NCI-H2171 (cell line): ENCODE measurements at regions not wholly inside any gene's neighbourhood (a gene's known extent, or its start where the extent isn't known, plus 50 kb on each side); places are given as distances from the start of the nearest gene placed in this dataset.

ENCODE experiments used
- DNase-seq: peaks from one replicate; lab custom pipeline; 2025; lab: John Stamatoyannopoulos, UW

- DNase-seq = no peak
Observed at GRCh38 chr6:92377137-92377536, 1042.2 kb downstream of the EPHA7 start.

- DNase-seq = no peak
Observed at GRCh38 chr6:92376691-92377090, 1042.7 kb downstream of the EPHA7 start.

GRCh38 chr6:92371211-92372208, 1047.8 kb downstream of the EPHA7 start:
- DNase-seq = no peak

GRCh38 chr6:92369309-92369708, 1050.0 kb downstream of the EPHA7 start:
- DNase-seq = no peak

- DNase-seq = no peak
Observed at GRCh38 chr6:92364948-92365541, 1054.3 kb downstream of the EPHA7 start.

- no peak for DNase-seq
Observed at GRCh38 chr6:92363111-92363510, 1056.2 kb downstream of the EPHA7 start.

GRCh38 chr6:92362404-92362803, 1057.0 kb downstream of the EPHA7 start:
- no peak for DNase-seq

GRCh38 chr6:92361990-92362389, 1057.4 kb downstream of the EPHA7 start:
- no peak for DNase-seq

- no peak for DNase-seq
Observed at GRCh38 chr6:92354270-92354829, 1065.0 kb downstream of the EPHA7 start.

GRCh38 chr6:92352130-92352529, 1067.2 kb downstream of the EPHA7 start:
- no peak for DNase-seq

- no peak for DNase-seq
Observed at GRCh38 chr6:92341201-92341600, 1078.2 kb downstream of the EPHA7 start.

GRCh38 chr6:92339936-92340640, 1079.3 kb downstream of the EPHA7 start:
- DNase-seq = no peak

GRCh38 chr6:92337571-92337970, 1081.8 kb downstream of the EPHA7 start:
- no peak for DNase-seq

- no peak for DNase-seq
Observed at GRCh38 chr6:92329208-92329847, 1090.0 kb downstream of the EPHA7 start.

GRCh38 chr6:92315312-92315711, 1104.0 kb downstream of the EPHA7 start:
- no peak for DNase-seq

- peak; percentile 14 for DNase-seq
Observed at GRCh38 chr6:92297101-92297500, 1122.3 kb downstream of the EPHA7 start.

- no peak for DNase-seq
Observed at GRCh38 chr6:92292067-92292466, 1127.3 kb downstream of the EPHA7 start.

GRCh38 chr6:92289831-92290230, 1129.5 kb downstream of the EPHA7 start:
- no peak for DNase-seq

GRCh38 chr6:92281571-92282076, 1137.7 kb downstream of the EPHA7 start:
- DNase-seq = no peak

- no peak for DNase-seq
Observed at GRCh38 chr6:92275150-92275549, 1144.2 kb downstream of the EPHA7 start.

- no peak for DNase-seq
Observed at GRCh38 chr6:92274588-92274987, 1144.8 kb downstream of the EPHA7 start.

- no peak for DNase-seq
Observed at GRCh38 chr6:92273694-92274093, 1145.7 kb downstream of the EPHA7 start.
